ENCODE measurements at regions not wholly inside any gene's neighbourhood (a gene's known extent, or its start where the extent isn't known, plus 50 kb on each side); places are given as distances from the start of the nearest gene placed in this dataset.

DNA sequence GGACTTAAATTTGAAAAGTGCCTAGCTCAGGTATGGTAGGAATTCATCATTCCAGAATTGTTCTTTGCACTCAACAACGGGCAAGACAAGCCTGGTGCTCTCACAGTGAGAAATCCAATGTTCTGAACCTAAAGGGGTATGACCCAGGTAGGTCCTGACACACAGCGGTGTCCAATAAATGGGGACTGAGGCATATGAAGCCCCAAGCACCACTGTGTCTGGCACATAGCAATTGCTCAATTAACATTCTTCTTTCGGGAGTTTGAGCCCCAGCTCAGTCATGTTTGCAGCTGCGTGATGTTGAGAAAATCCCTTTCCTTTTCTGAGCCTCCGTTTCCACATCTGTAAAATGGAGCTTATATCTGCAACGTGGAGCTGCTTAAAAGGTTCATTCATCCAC, 535.8 kb downstream of the MIAT start:
- TF ChIP-seq, protein P1, sequence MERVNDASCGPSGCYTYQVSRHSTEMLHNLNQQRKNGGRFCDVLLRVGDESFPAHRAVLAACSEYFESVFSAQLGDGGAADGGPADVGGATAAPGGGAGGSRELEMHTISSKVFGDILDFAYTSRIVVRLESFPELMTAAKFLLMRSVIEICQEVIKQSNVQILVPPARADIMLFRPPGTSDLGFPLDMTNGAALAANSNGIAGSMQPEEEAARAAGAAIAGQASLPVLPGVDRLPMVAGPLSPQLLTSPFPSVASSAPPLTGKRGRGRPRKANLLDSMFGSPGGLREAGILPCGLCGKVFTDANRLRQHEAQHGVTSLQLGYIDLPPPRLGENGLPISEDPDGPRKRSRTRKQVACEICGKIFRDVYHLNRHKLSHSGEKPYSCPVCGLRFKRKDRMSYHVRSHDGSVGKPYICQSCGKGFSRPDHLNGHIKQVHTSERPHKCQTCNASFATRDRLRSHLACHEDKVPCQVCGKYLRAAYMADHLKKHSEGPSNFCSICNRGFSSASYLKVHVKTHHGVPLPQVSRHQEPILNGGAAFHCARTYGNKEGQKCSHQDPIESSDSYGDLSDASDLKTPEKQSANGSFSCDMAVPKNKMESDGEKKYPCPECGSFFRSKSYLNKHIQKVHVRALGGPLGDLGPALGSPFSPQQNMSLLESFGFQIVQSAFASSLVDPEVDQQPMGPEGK (CRISPR knock-in tag; IDR thresholded peaks at IDR 0.05; ENCODE audit: borderline replicate concordance): no peak
- no peak for TF ChIP-seq ZNF70 (CRISPR knock-in tag; IDR thresholded peaks at IDR 0.05)
